NCI-H748 treated with DMSO at 0.1 percent for 48 hours (cell line): ENCODE measurements at regions not wholly inside any gene's neighbourhood (a gene's known extent, or its start where the extent isn't known, plus 50 kb on each side); places are given as distances from the start of the nearest gene placed in this dataset.
"Not testable (repeated sequence)": the region's sequence is repeated elsewhere in the genome, so short reads cannot be mapped to it uniquely, and the experiment has no call there.

Experiments
- DNase-seq: peaks from one replicate; lab custom pipeline; 2025; lab: John Stamatoyannopoulos, UW

DNA sequence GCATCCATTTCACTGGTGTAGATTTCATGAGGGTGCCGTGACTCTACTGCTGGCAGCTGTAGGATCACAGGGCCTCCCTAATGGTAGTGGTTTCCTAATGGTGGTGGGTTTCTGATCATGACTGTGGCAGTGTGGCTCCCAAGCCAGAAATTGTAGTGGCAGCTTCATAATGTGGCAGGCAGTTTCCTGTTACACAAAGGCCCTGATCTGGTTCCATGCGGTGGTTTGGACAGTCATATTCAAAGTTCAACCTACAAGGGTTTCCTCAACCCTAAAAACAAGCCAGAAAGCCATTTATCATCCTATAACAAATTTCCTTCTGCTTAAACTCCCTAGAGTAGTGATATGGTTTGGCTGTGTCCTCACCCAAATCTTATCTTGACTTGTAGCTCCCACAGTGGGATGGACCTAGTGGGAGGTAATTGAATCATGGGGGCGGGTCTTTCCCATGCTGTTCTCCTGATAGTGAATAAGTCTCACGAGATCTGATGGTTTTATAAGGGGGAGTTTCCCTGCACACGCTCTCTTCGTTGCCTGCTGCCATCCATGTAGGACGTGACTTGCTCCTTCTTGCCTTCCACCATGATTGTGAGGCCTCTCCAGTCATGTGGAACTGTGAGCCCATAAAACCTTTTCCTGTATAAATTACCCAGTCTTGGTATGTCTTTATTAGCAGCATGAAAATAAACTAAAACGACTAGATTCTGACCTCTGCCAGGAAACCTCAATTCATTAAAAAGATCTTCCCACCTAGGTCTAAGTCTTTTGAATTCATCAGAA lies 257.1 kb downstream of the EFCAB11 start:
- no peak for DNase-seq

DNA sequence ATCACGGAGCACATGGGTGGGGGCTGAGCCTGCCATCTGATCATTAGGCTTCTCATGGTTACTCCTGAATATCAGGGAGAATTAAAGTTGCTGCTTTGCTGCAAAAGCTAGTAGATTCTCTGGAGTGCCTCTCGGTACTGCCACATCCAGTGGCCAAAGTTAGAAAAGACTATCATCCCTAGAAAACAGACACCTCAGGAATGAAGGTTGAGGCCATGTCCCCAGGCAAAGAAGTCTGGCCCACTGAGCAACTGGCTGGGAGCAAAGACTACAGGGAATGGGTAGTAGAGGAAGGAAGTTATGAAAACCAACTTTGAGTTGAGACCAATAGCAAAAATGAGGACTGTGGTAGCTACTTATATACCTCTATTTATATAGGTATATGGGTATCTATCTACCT lies 258.7 kb downstream of the EFCAB11 start:
- no peak for DNase-seq

GRCh38 chr14:89690139-89690538 lies 264.4 kb downstream of the EFCAB11 start:
- no peak for DNase-seq

DNA sequence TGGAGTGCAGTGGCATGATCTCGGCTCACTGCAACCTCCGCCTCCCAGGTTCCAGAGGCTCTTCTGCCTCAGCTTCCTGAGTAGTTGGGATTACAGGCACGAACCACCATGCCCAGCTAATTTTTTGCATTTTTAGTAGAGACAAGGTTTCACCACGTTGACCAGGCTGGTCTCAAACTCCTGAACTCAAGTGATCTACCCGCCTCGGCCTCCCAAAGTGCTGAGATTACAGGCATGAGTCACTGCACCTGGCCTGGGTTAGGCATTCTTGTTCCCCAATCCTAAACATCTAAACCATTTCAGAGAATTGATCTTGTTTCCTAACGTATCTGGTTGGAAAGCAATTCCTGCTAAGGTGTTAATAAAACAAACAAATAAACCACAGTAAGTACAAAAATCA lies 264.8 kb downstream of the EFCAB11 start:
- DNase-seq = not testable (repeated sequence)

- no peak for DNase-seq
These were observed 265.9 kb downstream of the EFCAB11 start for GRCh38 chr14:89688507-89689211.

- not testable (repeated sequence) for DNase-seq
These were observed 267.4 kb downstream of the EFCAB11 start for GRCh38 chr14:89687129-89687528.

DNA sequence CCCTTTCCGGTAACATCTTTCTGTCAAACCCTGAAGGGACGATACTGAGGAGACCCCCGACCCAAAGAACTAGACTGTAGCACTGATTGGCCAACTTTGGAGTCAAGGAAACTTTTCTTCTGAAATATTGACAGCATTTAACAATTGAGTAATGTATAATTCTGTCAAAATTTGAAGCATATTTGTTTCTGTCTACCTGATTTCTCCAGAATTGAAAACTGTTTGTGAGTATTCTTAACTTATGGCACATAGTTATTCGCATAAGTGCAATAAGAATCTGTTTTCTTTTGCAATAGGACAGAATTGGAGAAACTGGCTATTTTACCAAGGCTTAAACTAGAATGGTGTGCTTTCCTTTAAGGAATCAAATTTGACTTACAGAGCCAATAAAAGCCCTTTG lies 267.1 kb upstream of the FOXN3 start:
- no peak for DNase-seq

GRCh38 chr14:89681086-89682018 lies 264.3 kb upstream of the FOXN3 start:
- no peak for DNase-seq

GRCh38 chr14:89680156-89680555 lies 263.1 kb upstream of the FOXN3 start:
- no peak for DNase-seq

- DNase-seq = no peak
These were observed 261.7 kb upstream of the FOXN3 start for GRCh38 chr14:89678768-89679167.

DNA sequence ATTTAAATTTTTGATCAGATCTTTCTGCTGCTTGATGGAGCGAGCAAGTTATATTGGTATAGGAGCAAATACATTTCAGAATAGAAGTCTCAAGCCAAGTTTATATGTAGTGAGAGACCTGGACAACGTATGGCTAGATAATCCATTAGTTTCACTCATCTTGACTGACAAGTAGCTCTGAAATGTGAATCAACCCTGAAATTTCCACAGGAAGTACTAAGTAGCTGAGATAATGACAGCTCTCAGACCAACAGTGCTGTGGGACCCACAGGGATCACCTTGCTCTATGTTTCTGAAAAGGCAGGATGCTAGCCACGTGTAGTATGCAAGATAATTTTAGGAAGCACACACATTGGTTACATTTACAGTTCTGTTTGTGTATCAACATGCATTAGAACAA lies 258.6 kb upstream of the FOXN3 start:
- no peak for DNase-seq

DNA sequence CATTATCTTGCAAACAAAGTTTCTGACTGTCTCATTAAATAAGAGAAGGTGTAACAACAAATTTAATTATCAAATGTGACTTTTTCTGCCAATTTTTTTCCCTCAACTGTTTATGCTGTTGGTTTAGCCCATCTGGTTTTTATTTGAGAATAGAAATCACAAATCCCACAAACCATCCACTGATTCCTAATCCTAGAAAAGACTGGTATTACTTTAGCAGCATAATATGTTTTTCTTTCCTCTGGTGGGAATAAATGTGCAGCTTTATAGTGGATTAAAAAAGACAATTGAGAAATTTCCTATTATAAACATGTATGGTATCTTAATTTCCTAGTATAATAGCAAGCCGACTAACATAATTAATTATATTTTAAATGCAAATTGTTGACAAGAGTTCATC lies 257.9 kb upstream of the FOXN3 start:
- DNase-seq = no peak

DNA sequence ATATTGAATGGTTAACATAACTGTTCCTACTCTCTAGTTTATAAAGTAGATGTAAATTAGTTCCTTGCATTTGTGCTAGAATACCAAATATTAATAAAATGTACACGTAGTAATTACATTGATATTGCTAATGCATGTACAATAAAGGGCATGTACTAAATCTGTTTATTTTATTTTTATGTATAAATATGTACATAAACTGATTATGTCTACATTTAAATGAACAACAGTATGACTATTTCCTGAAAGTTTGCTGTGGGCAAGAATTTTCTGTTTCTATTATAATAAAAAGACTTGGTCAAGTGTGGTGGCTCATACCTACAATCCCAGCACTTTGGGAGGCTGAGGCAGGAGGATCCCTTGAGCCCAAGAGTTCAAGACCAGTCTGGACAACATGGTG lies 257.2 kb upstream of the FOXN3 start:
- no peak for DNase-seq

DNA sequence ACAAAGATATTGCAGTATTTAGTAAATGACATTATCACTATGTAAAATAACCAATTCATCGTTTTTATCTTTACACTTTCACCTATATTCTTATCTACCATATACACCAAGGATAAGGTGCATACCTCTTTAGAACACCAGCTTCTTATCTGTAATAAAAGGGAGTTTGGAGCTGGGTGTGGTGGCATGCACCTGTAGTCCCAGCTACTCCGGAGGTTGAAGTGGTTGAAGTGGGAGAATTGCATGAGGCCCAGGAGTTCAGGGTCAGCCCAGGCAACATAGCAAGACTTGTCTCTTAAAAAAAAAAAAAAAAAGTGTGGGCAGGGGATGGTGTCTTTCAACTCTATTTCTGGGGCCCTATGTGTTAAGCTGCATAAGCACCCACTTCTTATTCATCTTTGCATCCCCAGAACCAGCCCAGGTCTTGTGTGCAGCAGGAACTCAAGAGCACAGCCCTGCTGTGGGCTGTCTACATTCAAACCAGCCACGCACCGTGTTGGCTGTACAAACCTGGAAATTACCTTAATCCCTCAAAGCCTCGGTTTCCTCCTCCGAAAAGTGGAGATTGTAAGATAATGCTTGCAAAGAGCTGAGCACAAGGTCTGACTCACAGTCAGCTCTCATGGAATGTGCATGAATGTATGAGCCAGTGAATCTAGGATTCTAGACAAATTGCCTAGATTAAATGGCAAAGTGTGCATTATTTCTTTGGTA lies 256.6 kb upstream of the FOXN3 start:
- DNase-seq = no peak

DNA sequence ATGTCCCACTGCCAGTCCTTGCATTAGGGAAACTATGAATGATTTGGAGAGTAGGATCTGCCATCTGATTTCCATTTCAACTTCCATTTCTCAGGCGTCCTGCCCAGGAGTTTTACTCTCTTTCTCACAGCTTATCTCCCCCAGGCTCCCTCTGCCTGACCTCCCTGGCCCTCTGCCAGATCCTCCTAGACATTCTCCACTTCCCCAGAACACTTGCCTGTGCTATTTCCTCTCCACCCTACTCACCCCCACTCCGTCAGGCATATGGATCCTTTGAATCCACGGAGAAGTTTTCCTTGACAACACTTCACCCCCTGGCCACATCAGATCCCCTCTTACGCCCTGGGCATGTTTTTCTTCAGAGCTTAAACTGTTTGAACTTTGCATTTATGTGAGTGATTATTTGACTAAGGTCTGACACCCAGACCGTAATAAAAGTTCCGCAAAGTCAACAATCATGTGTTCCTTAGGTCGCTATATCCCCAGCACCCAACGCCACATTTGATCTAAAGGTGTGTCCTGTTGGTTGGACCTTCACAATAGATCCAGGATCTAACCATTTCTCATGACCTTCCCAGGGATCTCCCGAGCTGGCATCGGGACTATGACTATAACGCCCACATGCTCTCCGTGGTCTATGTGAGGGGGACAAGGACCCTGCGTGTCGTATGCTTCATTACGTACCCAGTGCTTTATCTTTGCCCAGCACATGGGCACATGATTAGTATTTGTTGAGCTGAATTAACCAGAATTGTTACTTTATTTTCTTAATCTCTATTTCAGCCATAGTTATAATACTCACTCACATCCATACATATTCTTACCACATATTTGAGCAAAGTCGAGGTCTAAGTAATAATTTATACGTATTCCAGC lies 255.8 kb upstream of the FOXN3 start:
- DNase-seq = no peak

GRCh38 chr14:89669193-89669592 lies 252.2 kb upstream of the FOXN3 start:
- DNase-seq = no peak

GRCh38 chr14:89667983-89668382 lies 250.9 kb upstream of the FOXN3 start:
- DNase-seq = no peak

DNA sequence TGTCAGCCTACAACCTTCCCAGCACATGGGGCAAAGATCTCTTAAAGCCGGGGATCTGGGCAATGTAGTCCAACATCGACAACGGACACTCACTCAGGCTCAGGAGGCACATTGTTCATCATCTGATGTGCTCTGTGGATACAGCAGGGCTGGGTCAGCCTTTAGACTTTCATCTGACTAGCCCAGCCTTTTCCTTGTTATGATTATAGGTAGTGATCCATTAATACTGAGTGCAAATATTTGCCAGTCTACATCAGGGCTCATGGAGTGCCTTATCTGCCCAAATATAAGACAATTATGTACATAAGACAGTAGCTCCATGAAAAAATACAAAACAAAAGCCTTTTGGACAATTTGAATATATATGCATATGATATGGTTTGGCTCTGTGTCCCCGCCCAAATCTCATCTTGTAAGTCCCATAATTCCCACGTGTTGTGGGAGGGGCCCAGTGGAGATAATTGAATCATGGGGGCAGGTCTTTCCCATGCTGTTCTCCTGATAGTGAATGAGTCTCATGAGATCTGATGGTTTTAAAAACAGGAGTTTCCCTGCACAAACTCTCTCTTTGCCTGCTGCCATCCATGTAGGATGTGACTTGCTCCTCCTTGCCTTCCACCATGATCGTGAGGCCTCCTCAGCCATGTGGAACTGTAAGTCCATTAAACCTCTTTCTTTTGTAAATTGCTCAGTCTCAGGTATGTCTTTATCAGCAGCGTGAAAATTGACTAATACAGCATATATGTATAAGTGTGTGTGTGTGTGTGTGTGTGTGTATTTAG lies 248.5 kb upstream of the FOXN3 start:
- not testable (repeated sequence) for DNase-seq

DNA sequence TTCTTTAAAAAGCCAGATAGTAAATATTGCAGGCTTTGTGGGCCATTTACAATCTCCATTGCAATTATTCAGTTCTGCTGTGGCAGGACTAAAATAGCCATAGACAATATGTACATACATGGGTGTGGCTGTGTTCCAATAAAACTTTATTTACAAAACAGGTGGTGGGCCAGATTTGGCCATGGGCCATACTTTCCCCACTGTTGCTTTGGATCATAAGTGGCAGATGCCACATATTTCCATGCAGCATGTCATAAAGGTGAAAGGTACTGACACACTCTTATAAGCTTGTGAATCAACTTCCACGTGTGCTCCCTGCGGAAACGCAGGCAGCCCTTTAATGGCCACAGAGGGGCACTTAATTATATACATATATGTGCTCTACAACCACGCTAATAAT lies 244.4 kb upstream of the FOXN3 start:
- DNase-seq = peak; percentile 72

GRCh38 chr14:89660625-89661233 lies 243.7 kb upstream of the FOXN3 start:
- not testable (repeated sequence) for DNase-seq
